Esophagus squamous epithelium (tissue), 5 donors: ENCODE measurements at regions not wholly inside any gene's neighbourhood (a gene's known extent, or its start where the extent isn't known, plus 50 kb on each side); places are given as distances from the start of the nearest gene placed in this dataset.

Experiments used
- DNase-seq: peaks from one replicate; lab custom pipeline; 2025; lab: John Stamatoyannopoulos, UW
- H3K27ac ChIP-seq, 4 donors: fragments of 200-600 bp; sonication (generic); one replicate each; pipeline ENCODE4 v1.5.1; 2016 to 2019; ENCODE audit warnings: mild to moderate bottlenecking in 1 of 4
- H3K27me3 ChIP-seq, 4 donors: fragments of 200-600 bp; sonication (generic); 1 replicate in 3 of 4; 2 replicates in 1 of 4; pipeline versions ENCODE4 v1.5.1 to v1.6.0; 2017 to 2021; ENCODE audit warnings: antibody characterized with exemption in 1 of 4
- H3K36me3 ChIP-seq, 3 donors: fragments of 200-600 bp; sonication (generic); one replicate each; pipeline ENCODE4 v1.5.1; 2016 to 2019
- H3K4me1 ChIP-seq, 3 donors: fragments of 200-600 bp; sonication (generic); one replicate each; pipeline ENCODE4 v1.5.1; 2017 to 2019
- H3K4me3 ChIP-seq, 4 donors: fragments of 200-600 bp; sonication (generic); 1 replicate in 3 of 4; 2 replicates in 1 of 4; pipeline ENCODE4 v1.5.1; 2016 to 2019; ENCODE audit warnings: mild to moderate bottlenecking in 2 of 4, moderate library complexity in 1 of 4
- H3K9me3 ChIP-seq, 3 donors: fragments of 200-600 bp; sonication (generic); one replicate each; pipeline ENCODE4 v1.5.1; 2016 to 2019
- CTCF ChIP-seq, 6 experiments: fragments of 450-650 bp in 4 of 6; fragments of 200-600 bp in 2 of 6; sonication (generic) in 2 of 6; IDR thresholded peaks; one replicate each; pipeline ENCODE4 v1.5.1; 2016 to 2019; ENCODE audit warnings: antibody characterized with exemption in 6 of 6, mild to moderate bottlenecking in 4 of 6, moderate library complexity in 4 of 6
- POLR2A ChIP-seq, 4 donors: fragments of 450-650 bp; IDR thresholded peaks; one replicate each; pipeline ENCODE4 v1.6.1; 2017; ENCODE audit warnings: antibody characterized with exemption in 4 of 4, mild to moderate bottlenecking in 4 of 4, moderate library complexity in 3 of 4
- WGBS, 2 donors: methylation state at CpG; one replicate each; pipeline ENCODE4 v1.1.5; 2018; 5-methylcytosine and 5-hydroxymethylcytosine counted together
- intact Hi-C: fragments of 100-400 bp; cut with DNase I; formaldehyde crosslinking; loops from one replicate; pipeline ENCODE4 v1.15.0; 2022
- donor health status: DM: yes; HTN: yes; CAD: no.

GRCh38 chrX:12026481-12026880 lies 111.8 kb upstream of the FRMPD4 start:
- no peak for DNase-seq
- intact Hi-C loops, result no loop called here
- no peaks in the 10 kb centered on the region for H3K4me1 ChIP-seq
- 39 to 75% methylated on average over 2 of the region's 2 CpGs for WGBS, 2 donors
- H3K4me3 ChIP-seq, result no peak overlapping the region
- no peaks in the 10 kb centered on the region for H3K36me3 ChIP-seq
- H3K27ac ChIP-seq, result no peak overlapping the region
- no peaks in the 10 kb centered on the region for H3K27me3 ChIP-seq
- H3K9me3 ChIP-seq, result no peaks in the 10 kb centered on the region
- TF ChIP-seq POLR2A (IDR thresholded peaks at IDR 0.05) (no peak), CTCF (IDR thresholded peaks at IDR 0.05) (no peak)

- no peak for DNase-seq
- TF ChIP-seq CTCF (IDR thresholded peaks at IDR 0.05) (no peak), POLR2A (IDR thresholded peaks at IDR 0.05) (no peak)
- no peaks in the 10 kb centered on the region for H3K36me3 ChIP-seq
- 76 to 85% methylated on average over 1 of the region's 1 CpG for WGBS, 2 donors
- no peaks in the 10 kb centered on the region for H3K27me3 ChIP-seq
- intact Hi-C loops, result no loop called here
- no peak overlapping the region for H3K4me3 ChIP-seq
- no peaks in the 10 kb centered on the region for H3K4me1 ChIP-seq
- H3K9me3 ChIP-seq, result no peaks in the 10 kb centered on the region
- no peak overlapping the region for H3K27ac ChIP-seq
Observed at GRCh38 chrX:12032082-12032481, 106.2 kb upstream of the FRMPD4 start.

GRCh38 chrX:12034741-12035140 lies 103.5 kb upstream of the FRMPD4 start:
- no peak for DNase-seq
- TF ChIP-seq POLR2A (IDR thresholded peaks at IDR 0.05), result no peak
- no peak for TF ChIP-seq CTCF (IDR thresholded peaks at IDR 0.05)
- Histone ChIP-seq H3K36me3 (no peaks in the 10 kb centered on the region), H3K9me3 (no peaks in the 10 kb centered on the region), H3K27ac (no peak overlapping the region), H3K4me3 (no peak overlapping the region), H3K27me3 (no peaks in the 10 kb centered on the region), H3K4me1 (no peaks in the 10 kb centered on the region)
- 70 to 71% methylated on average over 5 to 6 of the region's 6 CpGs for WGBS, 2 donors
- intact Hi-C loops, result no loop called here

GRCh38 chrX:12042615-12043014 lies 95.7 kb upstream of the FRMPD4 start:
- Histone ChIP-seq H3K9me3 (no peaks in the 10 kb centered on the region), H3K4me1 (no peaks in the 10 kb centered on the region), H3K4me3 (no peak overlapping the region), H3K27me3 (no peaks in the 10 kb centered on the region), H3K27ac (no peak overlapping the region), H3K36me3 (no peaks in the 10 kb centered on the region)
- 75 to 85% methylated on average over 4 of the region's 4 CpGs for WGBS, 2 donors
- intact Hi-C loops, result no loop called here
- TF ChIP-seq CTCF (IDR thresholded peaks at IDR 0.05), result no peak
- TF ChIP-seq POLR2A (IDR thresholded peaks at IDR 0.05), result no peak
- DNase-seq, result no peak

- DNase-seq, result no peak
- no peaks in the 10 kb centered on the region for H3K27me3 ChIP-seq
- intact Hi-C loops, result no loop called here
- H3K9me3 ChIP-seq, result no peaks in the 10 kb centered on the region
- no peaks in the 10 kb centered on the region for H3K4me1 ChIP-seq
- no peaks in the 10 kb centered on the region for H3K36me3 ChIP-seq
- H3K4me3 ChIP-seq, result no peak overlapping the region
- no peak overlapping the region for H3K27ac ChIP-seq
- WGBS, 2 donors, result 56 to 73% methylated on average over 1 of the region's 1 CpG
- TF ChIP-seq CTCF (IDR thresholded peaks at IDR 0.05) (no peak), POLR2A (IDR thresholded peaks at IDR 0.05) (no peak)
Observed at GRCh38 chrX:12052109-12052508, 86.2 kb upstream of the FRMPD4 start.
